ENCODE measurements at regions not wholly inside any gene's neighbourhood (a gene's known extent, or its start where the extent isn't known, plus 50 kb on each side); places are given as distances from the start of the nearest gene placed in this dataset.

DNA sequence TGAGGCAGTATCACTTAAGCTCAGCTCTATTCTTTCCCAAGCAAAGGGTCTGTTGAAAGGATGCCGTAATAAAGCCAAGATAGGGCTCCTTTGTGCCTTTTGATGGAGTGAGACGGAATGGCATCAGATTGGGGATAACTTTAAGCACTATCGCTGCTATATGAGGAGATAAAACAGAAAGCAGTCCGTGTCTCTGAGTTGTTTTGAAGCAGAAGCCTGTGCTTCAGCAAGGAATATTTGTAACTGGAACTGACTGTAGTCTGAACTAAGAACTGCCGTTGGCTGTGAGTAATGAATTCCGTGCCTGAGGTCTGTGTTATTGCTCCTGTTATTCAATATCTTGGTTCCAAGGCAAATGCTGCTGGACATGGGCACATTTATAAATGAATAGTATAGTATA lies 297.4 kb downstream of the ANKRD50 start:
- no peak overlapping the region for H3K9ac ChIP-seq (ENCODE audit: low read length)
- no peaks in the 10 kb centered on the region for H4K20me1 ChIP-seq (ENCODE audit: insufficient read depth, low read length)
- no peak for TF ChIP-seq EZH2 (IDR thresholded peaks at IDR 0.05; ENCODE audit: borderline replicate concordance, low read length)
- TF ChIP-seq CTCF (IDR thresholded peaks at IDR 0.05; ENCODE audit: low read length) = no peak
- H2AFZ ChIP-seq (ENCODE audit: low read length) = no peak overlapping the region
- no peaks in the 10 kb centered on the region for H3K36me3 ChIP-seq (ENCODE audit: insufficient read depth, low read length)
- H3K4me2 ChIP-seq (ENCODE audit: low read length) = no peak overlapping the region
- no peaks in the 10 kb centered on the region for H3K9me2 ChIP-seq (ENCODE audit: low read depth, low read length)
- H3F3A ChIP-seq (ENCODE audit: insufficient read depth, low read length) = no peaks in the 10 kb centered on the region
- H3K79me2 ChIP-seq (ENCODE audit: insufficient read depth, low read length) = no peaks in the 10 kb centered on the region
- no peak overlapping the region for H3K27ac ChIP-seq (ENCODE audit: low read depth, low read length, poor library complexity, severe bottlenecking)
- no peaks in the 10 kb centered on the region for H3K9me3 ChIP-seq (ENCODE audit: low read length)
- no peak overlapping the region for H3K4me3 ChIP-seq (ENCODE audit: low read depth, low read length, poor library complexity, severe bottlenecking)
- no peaks in the 10 kb centered on the region for H3K27me3 ChIP-seq (ENCODE audit: insufficient read depth, low read length)
- H3K4me1 ChIP-seq (ENCODE audit: insufficient read depth, low read length, severe bottlenecking) = no peaks in the 10 kb centered on the region

- no peaks in the 10 kb centered on the region for H3K79me2 ChIP-seq (ENCODE audit: insufficient read depth, low read length)
- no peaks in the 10 kb centered on the region for H3K27me3 ChIP-seq (ENCODE audit: insufficient read depth, low read length)
- H3F3A ChIP-seq (ENCODE audit: insufficient read depth, low read length) = no peaks in the 10 kb centered on the region
- no peaks in the 10 kb centered on the region for H3K9me3 ChIP-seq (ENCODE audit: low read length)
- H3K36me3 ChIP-seq (ENCODE audit: insufficient read depth, low read length) = no peaks in the 10 kb centered on the region
- no peak overlapping the region for H3K9ac ChIP-seq (ENCODE audit: low read length)
- H3K4me2 ChIP-seq (ENCODE audit: low read length) = no peak overlapping the region
- H4K20me1 ChIP-seq (ENCODE audit: insufficient read depth, low read length) = no peaks in the 10 kb centered on the region
- no peak for TF ChIP-seq CTCF (IDR thresholded peaks at IDR 0.05; ENCODE audit: low read length)
- no peak for TF ChIP-seq EZH2 (IDR thresholded peaks at IDR 0.05; ENCODE audit: borderline replicate concordance, low read length)
- H2AFZ ChIP-seq (ENCODE audit: low read length) = no peak overlapping the region
- H3K27ac ChIP-seq (ENCODE audit: low read depth, low read length, poor library complexity, severe bottlenecking) = no peak overlapping the region
- no peaks in the 10 kb centered on the region for H3K4me1 ChIP-seq (ENCODE audit: insufficient read depth, low read length, severe bottlenecking)
- H3K4me3 ChIP-seq (ENCODE audit: low read depth, low read length, poor library complexity, severe bottlenecking) = no peak overlapping the region
- H3K9me2 ChIP-seq (ENCODE audit: low read depth, low read length) = no peaks in the 10 kb centered on the region
These were observed 295.2 kb downstream of the ANKRD50 start for GRCh38 chr4:124417371-124417770.

GRCh38 chr4:124420166-124420695 lies 292.3 kb downstream of the ANKRD50 start:
- TF ChIP-seq EZH2 (IDR thresholded peaks at IDR 0.05; ENCODE audit: borderline replicate concordance, low read length) (no peak), CTCF (IDR thresholded peaks at IDR 0.05; ENCODE audit: low read length) (no peak)
- Histone ChIP-seq H2AFZ (ENCODE audit: low read length) (no peak overlapping the region), H3K27ac (ENCODE audit: low read depth, low read length, poor library complexity, severe bottlenecking) (no peak overlapping the region), H3K4me3 (ENCODE audit: low read depth, low read length, poor library complexity, severe bottlenecking) (no peak overlapping the region), H3K27me3 (ENCODE audit: insufficient read depth, low read length) (no peaks in the 10 kb centered on the region), H3F3A (ENCODE audit: insufficient read depth, low read length) (no peaks in the 10 kb centered on the region), H3K9ac (ENCODE audit: low read length) (no peak overlapping the region), H3K4me2 (ENCODE audit: low read length) (no peak overlapping the region), H3K9me2 (ENCODE audit: low read depth, low read length) (no peaks in the 10 kb centered on the region), H3K36me3 (ENCODE audit: insufficient read depth, low read length) (no peaks in the 10 kb centered on the region), H3K4me1 (ENCODE audit: insufficient read depth, low read length, severe bottlenecking) (no peaks in the 10 kb centered on the region), H4K20me1 (ENCODE audit: insufficient read depth, low read length) (no peaks in the 10 kb centered on the region), H3K79me2 (ENCODE audit: insufficient read depth, low read length) (no peaks in the 10 kb centered on the region), H3K9me3 (ENCODE audit: low read length) (no peaks in the 10 kb centered on the region)
